Esophagus mucosa (tissue), 1 donor: ENCODE measurements at regions not wholly inside any gene's neighbourhood (a gene's known extent, or its start where the extent isn't known, plus 50 kb on each side); places are given as distances from the start of the nearest gene placed in this dataset.
A peak's percentile ranks its signal among the peaks of the same experiment; 100 is the strongest.
"Not testable (repeated sequence)": the region's sequence is repeated elsewhere in the genome, so short reads cannot be mapped to it uniquely, and the experiment has no call there.

Experiments
- ATAC-seq: fragments of 200-7000 bp; cut with Tn5 transposase; one replicate; pipeline ENCODE4 v1.9.1; 2020
- donor health status: DM: yes; HTN: yes; CAD: no.

- ATAC-seq = no peak
Measured at GRCh38 chr16:87190288-87191230, 126.6 kb downstream of the C16orf95 start.

GRCh38 chr16:87192452-87193073, 124.6 kb downstream of the C16orf95 start:
- ATAC-seq = no peak

- no peak for ATAC-seq
Measured at GRCh38 chr16:87194172-87194571, 123.0 kb downstream of the C16orf95 start.

- no peak for ATAC-seq
Measured at GRCh38 chr16:87195161-87195560, 122.0 kb downstream of the C16orf95 start.

GRCh38 chr16:87196231-87196630, 121.0 kb downstream of the C16orf95 start:
- no peak for ATAC-seq

GRCh38 chr16:87196661-87197060, 120.5 kb downstream of the C16orf95 start:
- ATAC-seq = no peak

- no peak for ATAC-seq
Measured at GRCh38 chr16:87198328-87198832, 118.8 kb downstream of the C16orf95 start.

- ATAC-seq = no peak
Measured at GRCh38 chr16:87198881-87199280, 118.3 kb downstream of the C16orf95 start.

GRCh38 chr16:87199379-87199778, 117.8 kb downstream of the C16orf95 start:
- ATAC-seq = no peak

GRCh38 chr16:87199901-87200300, 117.3 kb downstream of the C16orf95 start:
- no peak for ATAC-seq

GRCh38 chr16:87200637-87201036, 116.6 kb downstream of the C16orf95 start:
- ATAC-seq = no peak

- ATAC-seq = no peak
Measured at GRCh38 chr16:87201052-87201451, 116.1 kb downstream of the C16orf95 start.

- ATAC-seq = no peak
Measured at GRCh38 chr16:87201790-87202189, 115.4 kb downstream of the C16orf95 start.

- no peak for ATAC-seq
Measured at GRCh38 chr16:87202346-87202745, 114.8 kb downstream of the C16orf95 start.

GRCh38 chr16:87203060-87203656, 114.0 kb downstream of the C16orf95 start:
- peak; percentile 78 for ATAC-seq

- ATAC-seq = peak; percentile 69
Measured at GRCh38 chr16:87206646-87207451, 110.3 kb downstream of the C16orf95 start.

- peak; percentile 37 for ATAC-seq
Measured at GRCh38 chr16:87207509-87207908, 109.7 kb downstream of the C16orf95 start.

- ATAC-seq = no peak
Measured at GRCh38 chr16:87207965-87208364, 109.2 kb downstream of the C16orf95 start.

GRCh38 chr16:87208968-87209367, 108.2 kb downstream of the C16orf95 start:
- not testable (repeated sequence) for ATAC-seq

- ATAC-seq = no peak
Measured at GRCh38 chr16:87209808-87210512, 107.2 kb downstream of the C16orf95 start.

GRCh38 chr16:87210894-87211293, 106.3 kb downstream of the C16orf95 start:
- no peak for ATAC-seq

GRCh38 chr16:87212026-87212425, 105.2 kb downstream of the C16orf95 start:
- no peak for ATAC-seq
